Liver (tissue), 3 donors: ENCODE measurements at regions not wholly inside any gene's neighbourhood (a gene's known extent, or its start where the extent isn't known, plus 50 kb on each side); places are given as distances from the start of the nearest gene placed in this dataset.

Experiments used
- ATF3 ChIP-seq: IDR thresholded peaks from 2 replicates; pipeline ENCODE4 v1.6.1; 2016; ENCODE audit warnings: antibody characterized with exemption
- CTCF ChIP-seq: fragments of 150-350 bp; IDR thresholded peaks from 2 replicates; pipeline ENCODE4 v1.5.1; 2017; ENCODE audit warnings: improper control_type of control experiment, low read depth, low read length; ENCODE audit not compliant: missing input control
- EGR1 ChIP-seq, 2 donors: IDR thresholded peaks; 2 replicates each; pipeline ENCODE4 v1.6.1; 2016 to 2018; ENCODE audit warnings: antibody characterized with exemption in 2 of 2, low read depth in 2 of 2
- FOXA1 ChIP-seq: IDR thresholded peaks from 2 replicates; pipeline ENCODE4 v1.6.1; 2016; ENCODE audit warnings: antibody characterized with exemption
- JUND ChIP-seq, 2 donors: IDR thresholded peaks; 2 replicates each; pipeline ENCODE4 v1.6.1; 2016; ENCODE audit warnings: antibody characterized with exemption in 2 of 2
- RAD21 ChIP-seq, 2 donors: IDR thresholded peaks; 2 replicates each; pipeline ENCODE4 v1.6.1; 2016; ENCODE audit warnings: antibody characterized with exemption in 2 of 2, mild to moderate bottlenecking in 2 of 2
- RXRA ChIP-seq, 2 donors: IDR thresholded peaks; 2 replicates each; pipeline ENCODE4 v1.6.1; 2017 to 2018; ENCODE audit warnings: antibody characterized with exemption in 2 of 2, mild to moderate bottlenecking in 1 of 2
- SP1 ChIP-seq: IDR thresholded peaks from 2 replicates; pipeline ENCODE4 v1.6.1; 2018; ENCODE audit warnings: antibody characterized with exemption, mild to moderate bottlenecking
- TAF1 ChIP-seq: conservative IDR thresholded peaks from 2 replicates; pipeline ENCODE4 v1.6.1; 2016; ENCODE audit warnings: antibody characterized with exemption, mild to moderate bottlenecking
- YY1 ChIP-seq: IDR thresholded peaks from 2 replicates; pipeline ENCODE4 v1.6.1; 2016; ENCODE audit warnings: antibody characterized with exemption, mild to moderate bottlenecking
- TF ChIP-seq, protein P1 (sequence below): IDR thresholded peaks from 2 replicates; pipeline ENCODE4 v1.6.1; 2016; ENCODE audit warnings: antibody characterized with exemption, mild to moderate bottlenecking
- TF ChIP-seq, protein P2 (sequence below): IDR thresholded peaks from 2 replicates; pipeline ENCODE4 v1.6.1; 2016; ENCODE audit warnings: antibody characterized with exemption
- donor health status: healthy.
- donor health status: healthy.

DNA sequence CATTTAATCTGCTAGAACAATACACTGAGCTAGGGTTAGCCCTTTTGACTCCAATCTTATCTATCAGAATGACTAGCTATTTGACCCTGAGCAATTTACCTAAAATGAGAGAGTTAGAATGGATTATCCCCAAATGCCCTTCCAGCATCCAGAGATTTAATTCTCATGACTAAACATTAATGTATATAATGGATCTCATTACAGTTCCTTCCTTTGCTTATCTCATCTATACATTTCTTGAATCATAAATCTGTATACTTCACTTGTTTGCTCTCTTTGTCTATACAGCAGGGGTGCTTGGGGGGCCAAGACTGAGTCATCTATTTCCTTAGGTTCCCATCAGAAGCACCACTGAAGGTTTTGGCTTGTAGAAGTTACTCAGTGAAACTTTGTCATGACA is 565.8 kb downstream of the IGSF11 start:
- no peak for TF ChIP-seq CTCF
- TF ChIP-seq SP1: no peak
- no peak for TF ChIP-seq TAF1
- TF ChIP-seq, protein P1, sequence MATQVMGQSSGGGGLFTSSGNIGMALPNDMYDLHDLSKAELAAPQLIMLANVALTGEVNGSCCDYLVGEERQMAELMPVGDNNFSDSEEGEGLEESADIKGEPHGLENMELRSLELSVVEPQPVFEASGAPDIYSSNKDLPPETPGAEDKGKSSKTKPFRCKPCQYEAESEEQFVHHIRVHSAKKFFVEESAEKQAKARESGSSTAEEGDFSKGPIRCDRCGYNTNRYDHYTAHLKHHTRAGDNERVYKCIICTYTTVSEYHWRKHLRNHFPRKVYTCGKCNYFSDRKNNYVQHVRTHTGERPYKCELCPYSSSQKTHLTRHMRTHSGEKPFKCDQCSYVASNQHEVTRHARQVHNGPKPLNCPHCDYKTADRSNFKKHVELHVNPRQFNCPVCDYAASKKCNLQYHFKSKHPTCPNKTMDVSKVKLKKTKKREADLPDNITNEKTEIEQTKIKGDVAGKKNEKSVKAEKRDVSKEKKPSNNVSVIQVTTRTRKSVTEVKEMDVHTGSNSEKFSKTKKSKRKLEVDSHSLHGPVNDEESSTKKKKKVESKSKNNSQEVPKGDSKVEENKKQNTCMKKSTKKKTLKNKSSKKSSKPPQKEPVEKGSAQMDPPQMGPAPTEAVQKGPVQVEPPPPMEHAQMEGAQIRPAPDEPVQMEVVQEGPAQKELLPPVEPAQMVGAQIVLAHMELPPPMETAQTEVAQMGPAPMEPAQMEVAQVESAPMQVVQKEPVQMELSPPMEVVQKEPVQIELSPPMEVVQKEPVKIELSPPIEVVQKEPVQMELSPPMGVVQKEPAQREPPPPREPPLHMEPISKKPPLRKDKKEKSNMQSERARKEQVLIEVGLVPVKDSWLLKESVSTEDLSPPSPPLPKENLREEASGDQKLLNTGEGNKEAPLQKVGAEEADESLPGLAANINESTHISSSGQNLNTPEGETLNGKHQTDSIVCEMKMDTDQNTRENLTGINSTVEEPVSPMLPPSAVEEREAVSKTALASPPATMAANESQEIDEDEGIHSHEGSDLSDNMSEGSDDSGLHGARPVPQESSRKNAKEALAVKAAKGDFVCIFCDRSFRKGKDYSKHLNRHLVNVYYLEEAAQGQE: no peak
- no peak for TF ChIP-seq YY1
- TF ChIP-seq EGR1 (IDR thresholded peaks at IDR 0.05; ENCODE audit: low read depth in 2 of 2): no peak
- no peak for TF ChIP-seq FOXA1
- TF ChIP-seq RAD21 (IDR thresholded peaks at IDR 0.05): no peak
- no peak for TF ChIP-seq RXRA (IDR thresholded peaks at IDR 0.05)
- no peak for TF ChIP-seq JUND (IDR thresholded peaks at IDR 0.05)
- TF ChIP-seq ATF3: no peak
- TF ChIP-seq, protein P2, sequence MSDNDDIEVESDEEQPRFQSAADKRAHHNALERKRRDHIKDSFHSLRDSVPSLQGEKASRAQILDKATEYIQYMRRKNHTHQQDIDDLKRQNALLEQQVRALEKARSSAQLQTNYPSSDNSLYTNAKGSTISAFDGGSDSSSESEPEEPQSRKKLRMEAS: no peak
